ENCODE measurements at regions not wholly inside any gene's neighbourhood (a gene's known extent, or its start where the extent isn't known, plus 50 kb on each side); places are given as distances from the start of the nearest gene placed in this dataset.

- TF ChIP-seq ZBTB7A (IDR thresholded peaks at IDR 0.05; ENCODE audit: low read depth), result no peak
- TF ChIP-seq EP300 (IDR thresholded peaks at IDR 0.05; ENCODE audit: borderline replicate concordance), result no peak
- no peak for TF ChIP-seq YY1 (IDR thresholded peaks at IDR 0.05; ENCODE audit: low read depth)
- no peak for TF ChIP-seq EGR1 (IDR thresholded peaks at IDR 0.05)
- no peak for TF ChIP-seq RAD21 (IDR thresholded peaks at IDR 0.05; ENCODE audit: low read depth)
- no peak for TF ChIP-seq REST (IDR thresholded peaks at IDR 0.05; ENCODE audit: low read depth)
- no peak for TF ChIP-seq TCF12 (IDR thresholded peaks at IDR 0.05; ENCODE audit: low read depth)
- no peak for TF ChIP-seq TAF1 (IDR thresholded peaks at IDR 0.05; ENCODE audit: low read depth)
- TF ChIP-seq NFIC (IDR thresholded peaks at IDR 0.05), result no peak
- no peak for TF ChIP-seq TEAD4 (IDR thresholded peaks at IDR 0.05)
- no peak for TF ChIP-seq CREB1 (IDR thresholded peaks at IDR 0.05; ENCODE audit: low read depth)
- no peak for TF ChIP-seq USF1 (IDR thresholded peaks at IDR 0.05)
- TF ChIP-seq CEBPB (IDR thresholded peaks at IDR 0.05), result no peak
- TF ChIP-seq FOXM1 (IDR thresholded peaks at IDR 0.05; ENCODE audit: borderline replicate concordance, low read depth), result no peak
- no peak for TF ChIP-seq MAX (IDR thresholded peaks at IDR 0.05)
Observed at GRCh38 chrX:135649561-135649960, 63.9 kb upstream of the CT45A1 start.

- TF ChIP-seq YY1 (IDR thresholded peaks at IDR 0.05; ENCODE audit: low read depth) (no peak), FOXM1 (IDR thresholded peaks at IDR 0.05; ENCODE audit: borderline replicate concordance, low read depth) (no peak), RAD21 (IDR thresholded peaks at IDR 0.05; ENCODE audit: low read depth) (no peak), TEAD4 (IDR thresholded peaks at IDR 0.05) (no peak), TAF1 (IDR thresholded peaks at IDR 0.05; ENCODE audit: low read depth) (no peak), TCF12 (IDR thresholded peaks at IDR 0.05; ENCODE audit: low read depth) (no peak), REST (IDR thresholded peaks at IDR 0.05; ENCODE audit: low read depth) (no peak), USF1 (IDR thresholded peaks at IDR 0.05) (no peak), NFIC (IDR thresholded peaks at IDR 0.05) (no peak), CEBPB (IDR thresholded peaks at IDR 0.05) (no peak), ZBTB7A (IDR thresholded peaks at IDR 0.05; ENCODE audit: low read depth) (no peak), MAX (IDR thresholded peaks at IDR 0.05) (no peak), EP300 (IDR thresholded peaks at IDR 0.05; ENCODE audit: borderline replicate concordance) (no peak), EGR1 (IDR thresholded peaks at IDR 0.05) (no peak), CREB1 (IDR thresholded peaks at IDR 0.05; ENCODE audit: low read depth) (no peak)
Observed at GRCh38 chrX:135651647-135652295, 61.7 kb upstream of the CT45A1 start.

- TF ChIP-seq MAX (IDR thresholded peaks at IDR 0.05) (no peak), TAF1 (IDR thresholded peaks at IDR 0.05; ENCODE audit: low read depth) (no peak), YY1 (IDR thresholded peaks at IDR 0.05; ENCODE audit: low read depth) (no peak), REST (IDR thresholded peaks at IDR 0.05; ENCODE audit: low read depth) (no peak), RAD21 (IDR thresholded peaks at IDR 0.05; ENCODE audit: low read depth) (no peak), TEAD4 (IDR thresholded peaks at IDR 0.05) (no peak), NFIC (IDR thresholded peaks at IDR 0.05) (no peak)
Observed at GRCh38 chrX:135652602-135653001, 60.8 kb upstream of the CT45A1 start.

All from Ishikawa (cell line).